ENCODE measurements at regions not wholly inside any gene's neighbourhood (a gene's known extent, or its start where the extent isn't known, plus 50 kb on each side); places are given as distances from the start of the nearest gene placed in this dataset.

DNA sequence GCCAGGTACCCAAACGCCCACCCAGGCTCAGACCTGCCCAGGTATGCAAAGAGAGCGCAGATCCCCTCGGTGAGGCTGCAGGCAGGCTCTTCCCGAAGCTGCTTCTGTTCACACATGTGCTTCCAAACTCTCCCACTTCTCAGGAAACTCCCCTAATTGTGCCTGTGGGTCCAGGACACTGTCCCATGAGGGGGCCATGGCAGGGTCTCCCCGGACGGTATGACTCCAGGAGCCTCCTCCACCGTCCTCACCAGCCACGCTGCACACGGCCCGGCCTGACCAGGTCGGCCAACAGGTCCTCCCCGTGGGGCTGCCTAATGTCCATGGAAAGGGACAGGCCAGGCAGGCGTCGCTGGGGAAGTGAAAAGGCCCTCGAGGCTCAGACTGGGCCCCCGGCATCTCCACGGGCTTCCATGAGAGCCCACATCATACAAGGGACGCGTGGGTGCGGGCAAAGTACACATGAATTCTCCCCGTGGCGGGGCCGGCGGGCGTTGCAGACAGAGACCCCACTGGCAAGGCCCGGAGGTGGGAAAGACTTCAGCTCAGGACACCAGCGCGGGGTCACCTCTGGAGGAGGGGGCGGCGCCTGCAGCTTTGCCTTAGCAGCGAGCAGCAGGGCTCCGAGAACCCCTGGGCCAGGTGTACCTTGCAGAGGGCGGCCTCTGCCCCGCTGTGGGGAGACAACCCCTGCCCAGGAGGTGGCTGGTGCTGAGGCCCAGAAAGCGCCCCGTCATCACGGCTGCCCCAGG lies 526.1 kb downstream of the BRD1 start:
- Histone ChIP-seq H3K4me1 (ENCODE audit: insufficient read depth, low read length, poor library complexity, severe bottlenecking) (no peaks in the 10 kb centered on the region), H4K20me1 (ENCODE audit: insufficient read depth, low read length, poor library complexity, severe bottlenecking) (no peaks in the 10 kb centered on the region), H3K36me3 (ENCODE audit: insufficient read depth, low read length) (no peaks in the 10 kb centered on the region), H3F3A (ENCODE audit: low read depth) (no peaks in the 10 kb centered on the region), H3K9me3 (ENCODE audit: insufficient read depth, low read depth, low read length) (no peaks in the 10 kb centered on the region; the same call in 1 of the 2 replicates), H3K27me3 (ENCODE audit: insufficient read depth, low read length, poor library complexity, severe bottlenecking) (no peaks in the 10 kb centered on the region), H3K4me2 (ENCODE audit: low read depth, low read length, poor library complexity, severe bottlenecking) (no peak overlapping the region), H3K4me3 (ENCODE audit: low read length, poor library complexity, severe bottlenecking) (no peak overlapping the region), H3K79me2 (ENCODE audit: insufficient read depth, low read length) (no peaks in the 10 kb centered on the region), H3K9me2 (replicated peaks; ENCODE audit: low read depth, low read length) (no peaks in the 10 kb centered on the region), H3K9ac (ENCODE audit: low read depth, low read length, poor library complexity, severe bottlenecking) (no peak overlapping the region), H2AFZ (ENCODE audit: low read length) (no peak overlapping the region)
- TF ChIP-seq, protein P1, sequence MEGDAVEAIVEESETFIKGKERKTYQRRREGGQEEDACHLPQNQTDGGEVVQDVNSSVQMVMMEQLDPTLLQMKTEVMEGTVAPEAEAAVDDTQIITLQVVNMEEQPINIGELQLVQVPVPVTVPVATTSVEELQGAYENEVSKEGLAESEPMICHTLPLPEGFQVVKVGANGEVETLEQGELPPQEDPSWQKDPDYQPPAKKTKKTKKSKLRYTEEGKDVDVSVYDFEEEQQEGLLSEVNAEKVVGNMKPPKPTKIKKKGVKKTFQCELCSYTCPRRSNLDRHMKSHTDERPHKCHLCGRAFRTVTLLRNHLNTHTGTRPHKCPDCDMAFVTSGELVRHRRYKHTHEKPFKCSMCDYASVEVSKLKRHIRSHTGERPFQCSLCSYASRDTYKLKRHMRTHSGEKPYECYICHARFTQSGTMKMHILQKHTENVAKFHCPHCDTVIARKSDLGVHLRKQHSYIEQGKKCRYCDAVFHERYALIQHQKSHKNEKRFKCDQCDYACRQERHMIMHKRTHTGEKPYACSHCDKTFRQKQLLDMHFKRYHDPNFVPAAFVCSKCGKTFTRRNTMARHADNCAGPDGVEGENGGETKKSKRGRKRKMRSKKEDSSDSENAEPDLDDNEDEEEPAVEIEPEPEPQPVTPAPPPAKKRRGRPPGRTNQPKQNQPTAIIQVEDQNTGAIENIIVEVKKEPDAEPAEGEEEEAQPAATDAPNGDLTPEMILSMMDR (conservative IDR thresholded peaks at IDR 0.05; ENCODE audit: low read length), result no peak
- TF ChIP-seq EZH2phosphoT487 (IDR thresholded peaks at IDR 0.05; ENCODE audit: borderline replicate concordance), result no peak

DNA sequence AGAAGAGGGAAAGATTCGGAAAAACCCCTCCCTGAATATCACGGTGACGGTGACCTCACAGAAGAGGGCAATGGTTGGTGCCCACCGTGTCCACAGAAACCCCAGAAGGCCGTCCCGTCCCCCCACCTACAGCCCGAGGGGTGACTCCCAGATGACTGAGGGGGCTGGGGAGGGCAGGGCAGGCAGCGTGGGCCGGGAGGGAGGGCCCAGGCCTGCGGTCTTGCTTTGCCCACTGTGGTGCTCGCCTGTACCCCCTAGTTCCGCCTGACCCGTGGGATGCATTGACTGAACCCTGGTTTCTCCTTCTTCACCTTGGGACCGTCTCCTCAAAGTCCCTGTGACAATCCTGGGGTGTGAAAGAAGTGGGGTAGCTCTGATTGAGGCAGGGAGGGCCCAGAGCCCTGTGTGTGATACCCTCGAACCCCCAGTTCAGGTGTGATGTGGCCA lies 526.7 kb downstream of the BRD1 start:
- Histone ChIP-seq H2AFZ (ENCODE audit: low read length) (no peak overlapping the region), H3K36me3 (ENCODE audit: insufficient read depth, low read length) (no peaks in the 10 kb centered on the region), H3K9me3 (ENCODE audit: insufficient read depth, low read depth, low read length) (peaks cover 2% of the 10 kb centered on the region; the same call in 1 of the 2 replicates), H3K9me2 (replicated peaks; ENCODE audit: low read depth, low read length) (no peaks in the 10 kb centered on the region), H3K27me3 (ENCODE audit: insufficient read depth, low read length, poor library complexity, severe bottlenecking) (no peaks in the 10 kb centered on the region), H3K79me2 (ENCODE audit: insufficient read depth, low read length) (no peaks in the 10 kb centered on the region), H3K4me1 (ENCODE audit: insufficient read depth, low read length, poor library complexity, severe bottlenecking) (no peaks in the 10 kb centered on the region), H3F3A (ENCODE audit: low read depth) (no peaks in the 10 kb centered on the region), H4K20me1 (ENCODE audit: insufficient read depth, low read length, poor library complexity, severe bottlenecking) (no peaks in the 10 kb centered on the region), H3K9ac (ENCODE audit: low read depth, low read length, poor library complexity, severe bottlenecking) (no peak overlapping the region), H3K4me2 (ENCODE audit: low read depth, low read length, poor library complexity, severe bottlenecking) (no peak overlapping the region), H3K4me3 (ENCODE audit: low read length, poor library complexity, severe bottlenecking) (no peak overlapping the region)
- TF ChIP-seq, protein P1 (conservative IDR thresholded peaks at IDR 0.05; ENCODE audit: low read length), result no peak

DNA sequence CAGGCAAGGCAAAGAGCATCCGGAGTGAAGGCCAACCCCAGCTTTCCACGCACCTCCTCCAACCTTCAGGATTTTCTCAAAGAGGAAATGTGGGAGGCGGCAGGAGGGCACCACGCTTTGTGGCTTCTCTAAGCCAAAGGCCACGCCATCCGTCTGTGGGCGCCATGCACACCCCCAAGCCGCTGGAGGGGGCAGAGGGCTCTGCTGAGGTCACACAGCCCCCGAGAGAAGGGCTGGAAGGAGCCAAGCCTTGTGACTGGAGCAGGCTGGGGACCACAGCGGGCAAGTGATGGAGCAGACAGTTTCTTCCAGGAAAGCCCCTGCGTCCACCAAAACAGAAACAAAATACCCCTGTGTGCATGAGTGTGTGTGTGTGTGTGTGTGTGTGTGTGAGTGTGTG lies 527.4 kb downstream of the BRD1 start:
- Histone ChIP-seq H4K20me1 (ENCODE audit: insufficient read depth, low read length, poor library complexity, severe bottlenecking) (no peaks in the 10 kb centered on the region), H3K27me3 (ENCODE audit: insufficient read depth, low read length, poor library complexity, severe bottlenecking) (no peaks in the 10 kb centered on the region), H2AFZ (ENCODE audit: low read length) (no peak overlapping the region), H3K4me2 (ENCODE audit: low read depth, low read length, poor library complexity, severe bottlenecking) (no peak overlapping the region), H3K36me3 (ENCODE audit: insufficient read depth, low read length) (no peaks in the 10 kb centered on the region), H3K79me2 (ENCODE audit: insufficient read depth, low read length) (no peaks in the 10 kb centered on the region), H3K4me1 (ENCODE audit: insufficient read depth, low read length, poor library complexity, severe bottlenecking) (no peaks in the 10 kb centered on the region), H3K9me3 (ENCODE audit: insufficient read depth, low read depth, low read length) (peaks cover 7% of the 10 kb centered on the region; the same call in 1 of the 2 replicates), H3F3A (ENCODE audit: low read depth) (no peaks in the 10 kb centered on the region), H3K4me3 (ENCODE audit: low read length, poor library complexity, severe bottlenecking) (no peak overlapping the region), H3K9me2 (replicated peaks; ENCODE audit: low read depth, low read length) (no peaks in the 10 kb centered on the region), H3K9ac (ENCODE audit: low read depth, low read length, poor library complexity, severe bottlenecking) (no peak overlapping the region)
- TF ChIP-seq, protein P1 (conservative IDR thresholded peaks at IDR 0.05; ENCODE audit: low read length), result no peak
- no peak for TF ChIP-seq EZH2phosphoT487 (IDR thresholded peaks at IDR 0.05; ENCODE audit: borderline replicate concordance)
